HG03196 (cell line): ENCODE measurements at regions not wholly inside any gene's neighbourhood (a gene's known extent, or its start where the extent isn't known, plus 50 kb on each side); places are given as distances from the start of the nearest gene placed in this dataset.

Experiments
- ATAC-seq: cut with Tn5 transposase; IDR thresholded peaks from one replicate; pipeline ENCODE4 v1.9.1; 2021; ENCODE audit not compliant: unreplicated experiment

GRCh38 chr13:59332966-59333365 is 830.8 kb downstream of the DIAPH3 start:
- no peak for ATAC-seq

GRCh38 chr13:59337070-59337469 is 826.7 kb downstream of the DIAPH3 start:
- ATAC-seq = no peak

- no peak for ATAC-seq
Measured at GRCh38 chr13:59340151-59340550, 823.6 kb downstream of the DIAPH3 start.

GRCh38 chr13:59340581-59340980 is 823.1 kb downstream of the DIAPH3 start:
- ATAC-seq = no peak

GRCh38 chr13:59342400-59342799 is 821.3 kb downstream of the DIAPH3 start:
- ATAC-seq = no peak

GRCh38 chr13:59343132-59343531 is 820.6 kb downstream of the DIAPH3 start:
- ATAC-seq = no peak

- no peak for ATAC-seq
Measured at GRCh38 chr13:59343993-59344822, 819.5 kb downstream of the DIAPH3 start.

GRCh38 chr13:59345311-59345710 is 818.4 kb downstream of the DIAPH3 start:
- no peak for ATAC-seq

- ATAC-seq = no peak
Measured at GRCh38 chr13:59346999-59347723, 816.6 kb downstream of the DIAPH3 start.

GRCh38 chr13:59348617-59349016 is 815.1 kb downstream of the DIAPH3 start:
- no peak for ATAC-seq

GRCh38 chr13:59352600-59352999 is 811.1 kb downstream of the DIAPH3 start:
- ATAC-seq = no peak

- peak; percentile 47 for ATAC-seq
Measured at GRCh38 chr13:59354665-59355369, 808.9 kb downstream of the DIAPH3 start.

GRCh38 chr13:59356607-59357006 is 807.1 kb downstream of the DIAPH3 start:
- ATAC-seq = no peak

- ATAC-seq = no peak
Measured at GRCh38 chr13:59358014-59358413, 805.7 kb downstream of the DIAPH3 start.

- no peak for ATAC-seq
Measured at GRCh38 chr13:59360108-59360507, 803.6 kb downstream of the DIAPH3 start.

GRCh38 chr13:59360916-59361315 is 802.8 kb downstream of the DIAPH3 start:
- ATAC-seq = no peak

- ATAC-seq = no peak
Measured at GRCh38 chr13:59363313-59363712, 800.4 kb downstream of the DIAPH3 start.

GRCh38 chr13:59363947-59364346 is 799.8 kb downstream of the DIAPH3 start:
- ATAC-seq = no peak

- no peak for ATAC-seq
Measured at GRCh38 chr13:59364641-59365085, 799.1 kb downstream of the DIAPH3 start.

- ATAC-seq = no peak
Measured at GRCh38 chr13:59367467-59367866, 796.3 kb downstream of the DIAPH3 start.

GRCh38 chr13:59367904-59368303 is 795.8 kb downstream of the DIAPH3 start:
- no peak for ATAC-seq

GRCh38 chr13:59368693-59369092 is 795.0 kb downstream of the DIAPH3 start:
- ATAC-seq = no peak
